ENCODE measurements at regions not wholly inside any gene's neighbourhood (a gene's known extent, or its start where the extent isn't known, plus 50 kb on each side); places are given as distances from the start of the nearest gene placed in this dataset.

DNA sequence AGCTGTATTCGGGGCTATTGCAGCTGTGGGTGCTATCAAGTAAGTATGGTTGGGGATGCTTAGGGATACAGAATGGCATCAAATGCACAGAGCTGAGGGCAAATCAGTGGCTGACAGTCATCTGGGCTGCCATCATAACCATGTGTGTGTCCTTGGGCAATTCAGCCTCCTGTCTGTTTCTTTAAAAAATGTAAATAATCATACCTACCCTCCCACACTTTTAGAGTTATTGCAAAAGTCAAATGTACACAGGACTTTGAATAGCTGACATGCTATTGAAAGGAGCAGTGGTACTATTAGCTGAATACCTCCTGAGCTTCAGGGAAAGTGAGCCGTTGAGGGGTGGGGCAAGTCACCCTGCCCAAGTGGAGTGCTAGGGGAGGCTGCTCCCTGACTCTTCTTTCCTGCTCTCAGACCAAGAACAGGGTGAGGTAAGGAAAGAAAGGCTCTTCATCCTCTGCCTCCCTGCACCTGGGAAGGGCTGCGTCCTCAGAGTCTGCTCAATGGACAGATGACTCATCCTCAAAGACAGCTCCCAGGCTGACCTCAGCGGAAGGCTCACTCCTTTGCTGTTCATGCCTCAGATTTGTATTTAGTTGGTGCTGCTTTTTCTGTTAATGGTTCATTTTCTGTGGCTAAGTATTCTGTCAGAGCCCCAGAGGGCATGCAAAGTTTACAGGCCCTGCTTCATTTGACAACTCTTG, 54.9 kb upstream of the BZW1 start (continued):
- TF ChIP-seq, protein P1, sequence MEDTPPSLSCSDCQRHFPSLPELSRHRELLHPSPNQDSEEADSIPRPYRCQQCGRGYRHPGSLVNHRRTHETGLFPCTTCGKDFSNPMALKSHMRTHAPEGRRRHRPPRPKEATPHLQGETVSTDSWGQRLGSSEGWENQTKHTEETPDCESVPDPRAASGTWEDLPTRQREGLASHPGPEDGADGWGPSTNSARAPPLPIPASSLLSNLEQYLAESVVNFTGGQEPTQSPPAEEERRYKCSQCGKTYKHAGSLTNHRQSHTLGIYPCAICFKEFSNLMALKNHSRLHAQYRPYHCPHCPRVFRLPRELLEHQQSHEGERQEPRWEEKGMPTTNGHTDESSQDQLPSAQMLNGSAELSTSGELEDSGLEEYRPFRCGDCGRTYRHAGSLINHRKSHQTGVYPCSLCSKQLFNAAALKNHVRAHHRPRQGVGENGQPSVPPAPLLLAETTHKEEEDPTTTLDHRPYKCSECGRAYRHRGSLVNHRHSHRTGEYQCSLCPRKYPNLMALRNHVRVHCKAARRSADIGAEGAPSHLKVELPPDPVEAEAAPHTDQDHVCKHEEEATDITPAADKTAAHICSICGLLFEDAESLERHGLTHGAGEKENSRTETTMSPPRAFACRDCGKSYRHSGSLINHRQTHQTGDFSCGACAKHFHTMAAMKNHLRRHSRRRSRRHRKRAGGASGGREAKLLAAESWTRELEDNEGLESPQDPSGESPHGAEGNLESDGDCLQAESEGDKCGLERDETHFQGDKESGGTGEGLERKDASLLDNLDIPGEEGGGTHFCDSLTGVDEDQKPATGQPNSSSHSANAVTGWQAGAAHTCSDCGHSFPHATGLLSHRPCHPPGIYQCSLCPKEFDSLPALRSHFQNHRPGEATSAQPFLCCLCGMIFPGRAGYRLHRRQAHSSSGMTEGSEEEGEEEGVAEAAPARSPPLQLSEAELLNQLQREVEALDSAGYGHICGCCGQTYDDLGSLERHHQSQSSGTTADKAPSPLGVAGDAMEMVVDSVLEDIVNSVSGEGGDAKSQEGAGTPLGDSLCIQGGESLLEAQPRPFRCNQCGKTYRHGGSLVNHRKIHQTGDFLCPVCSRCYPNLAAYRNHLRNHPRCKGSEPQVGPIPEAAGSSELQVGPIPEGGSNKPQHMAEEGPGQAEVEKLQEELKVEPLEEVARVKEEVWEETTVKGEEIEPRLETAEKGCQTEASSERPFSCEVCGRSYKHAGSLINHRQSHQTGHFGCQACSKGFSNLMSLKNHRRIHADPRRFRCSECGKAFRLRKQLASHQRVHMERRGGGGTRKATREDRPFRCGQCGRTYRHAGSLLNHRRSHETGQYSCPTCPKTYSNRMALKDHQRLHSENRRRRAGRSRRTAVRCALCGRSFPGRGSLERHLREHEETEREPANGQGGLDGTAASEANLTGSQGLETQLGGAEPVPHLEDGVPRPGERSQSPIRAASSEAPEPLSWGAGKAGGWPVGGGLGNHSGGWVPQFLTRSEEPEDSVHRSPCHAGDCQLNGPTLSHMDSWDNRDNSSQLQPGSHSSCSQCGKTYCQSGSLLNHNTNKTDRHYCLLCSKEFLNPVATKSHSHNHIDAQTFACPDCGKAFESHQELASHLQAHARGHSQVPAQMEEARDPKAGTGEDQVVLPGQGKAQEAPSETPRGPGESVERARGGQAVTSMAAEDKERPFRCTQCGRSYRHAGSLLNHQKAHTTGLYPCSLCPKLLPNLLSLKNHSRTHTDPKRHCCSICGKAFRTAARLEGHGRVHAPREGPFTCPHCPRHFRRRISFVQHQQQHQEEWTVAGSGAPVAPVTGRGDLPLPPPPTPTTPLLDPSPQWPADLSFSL (CRISPR knock-in tag; IDR thresholded peaks at IDR 0.05), result peak; percentile 57; the same call in 1 of the 2 replicates
- TF ChIP-seq KDM5B (CRISPR knock-in tag; IDR thresholded peaks at IDR 0.05; ENCODE audit: borderline replicate concordance), result peak; percentile 50; the same call in 1 of the 2 replicates
- peak; percentile 43; the same call in 1 of the 2 replicates for TF ChIP-seq SPEN (CRISPR knock-in tag; IDR thresholded peaks at IDR 0.05; ENCODE audit: low read depth)
- TF ChIP-seq ZNF766 (CRISPR knock-in tag; IDR thresholded peaks at IDR 0.05; ENCODE audit: borderline replicate concordance), result no peak
- peak; percentile 90 for TF ChIP-seq ZNF644 (CRISPR knock-in tag; IDR thresholded peaks at IDR 0.05; ENCODE audit: low read depth)
- TF ChIP-seq RCOR2 (CRISPR knock-in tag; IDR thresholded peaks at IDR 0.05), result 0 out of 2 replicates have a peak, but pooled peaks have one; percentile 45
- peak; percentile 41; the same call in 1 of the 2 replicates for TF ChIP-seq ZNF121 (CRISPR knock-in tag; IDR thresholded peaks at IDR 0.05)
- TF ChIP-seq ZNF556 (CRISPR knock-in tag; IDR thresholded peaks at IDR 0.05; ENCODE audit: borderline replicate concordance), result peak; percentile 88; the same call in 1 of the 2 replicates
- TF ChIP-seq ZKSCAN8 (CRISPR knock-in tag; IDR thresholded peaks at IDR 0.05; ENCODE audit: borderline replicate concordance), result peak; percentile 89; the same call in 1 of the 2 replicates
- TF ChIP-seq ATF5 (CRISPR knock-in tag; IDR thresholded peaks at IDR 0.05; ENCODE audit: low read depth), result peak; percentile 81; the same call in 1 of the 2 replicates
- TF ChIP-seq, protein P2, sequence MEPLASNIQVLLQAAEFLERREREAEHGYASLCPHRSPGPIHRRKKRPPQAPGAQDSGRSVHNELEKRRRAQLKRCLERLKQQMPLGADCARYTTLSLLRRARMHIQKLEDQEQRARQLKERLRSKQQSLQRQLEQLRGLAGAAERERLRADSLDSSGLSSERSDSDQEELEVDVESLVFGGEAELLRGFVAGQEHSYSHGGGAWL (CRISPR knock-in tag; IDR thresholded peaks at IDR 0.05), result no peak
- TF ChIP-seq ZNF253 (CRISPR knock-in tag; IDR thresholded peaks at IDR 0.05; ENCODE audit: borderline replicate concordance), result no peak
- TF ChIP-seq ZNF12 (CRISPR knock-in tag; IDR thresholded peaks at IDR 0.05), result peak; percentile 71; the same call in 1 of the 2 replicates
- TF ChIP-seq YY1 (IDR thresholded peaks at IDR 0.05; ENCODE audit: insufficient read depth, insufficient replicate concordance, low read depth, low read length), result no peak
- peak; percentile 52; the same call in 1 of the 2 replicates for TF ChIP-seq ERF (CRISPR knock-in tag; IDR thresholded peaks at IDR 0.05)
- peak; percentile 91; the same call in 1 of the 2 replicates for TF ChIP-seq NCOR1 (IDR thresholded peaks at IDR 0.05; ENCODE audit: borderline replicate concordance, low read length)
- TF ChIP-seq, protein P3, sequence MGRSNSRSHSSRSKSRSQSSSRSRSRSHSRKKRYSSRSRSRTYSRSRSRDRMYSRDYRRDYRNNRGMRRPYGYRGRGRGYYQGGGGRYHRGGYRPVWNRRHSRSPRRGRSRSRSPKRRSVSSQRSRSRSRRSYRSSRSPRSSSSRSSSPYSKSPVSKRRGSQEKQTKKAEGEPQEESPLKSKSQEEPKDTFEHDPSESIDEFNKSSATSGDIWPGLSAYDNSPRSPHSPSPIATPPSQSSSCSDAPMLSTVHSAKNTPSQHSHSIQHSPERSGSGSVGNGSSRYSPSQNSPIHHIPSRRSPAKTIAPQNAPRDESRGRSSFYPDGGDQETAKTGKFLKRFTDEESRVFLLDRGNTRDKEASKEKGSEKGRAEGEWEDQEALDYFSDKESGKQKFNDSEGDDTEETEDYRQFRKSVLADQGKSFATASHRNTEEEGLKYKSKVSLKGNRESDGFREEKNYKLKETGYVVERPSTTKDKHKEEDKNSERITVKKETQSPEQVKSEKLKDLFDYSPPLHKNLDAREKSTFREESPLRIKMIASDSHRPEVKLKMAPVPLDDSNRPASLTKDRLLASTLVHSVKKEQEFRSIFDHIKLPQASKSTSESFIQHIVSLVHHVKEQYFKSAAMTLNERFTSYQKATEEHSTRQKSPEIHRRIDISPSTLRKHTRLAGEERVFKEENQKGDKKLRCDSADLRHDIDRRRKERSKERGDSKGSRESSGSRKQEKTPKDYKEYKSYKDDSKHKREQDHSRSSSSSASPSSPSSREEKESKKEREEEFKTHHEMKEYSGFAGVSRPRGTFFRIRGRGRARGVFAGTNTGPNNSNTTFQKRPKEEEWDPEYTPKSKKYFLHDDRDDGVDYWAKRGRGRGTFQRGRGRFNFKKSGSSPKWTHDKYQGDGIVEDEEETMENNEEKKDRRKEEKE (IDR thresholded peaks at IDR 0.05), result no peak
- TF ChIP-seq NFIC (IDR thresholded peaks at IDR 0.05; ENCODE audit: low read length), result peak; percentile 79
- TF ChIP-seq BHLHE40 (IDR thresholded peaks at IDR 0.05; ENCODE audit: low read length), result no peak

Data from HepG2 (cell line).